ENCODE measurements at regions not wholly inside any gene's neighbourhood (a gene's known extent, or its start where the extent isn't known, plus 50 kb on each side); places are given as distances from the start of the nearest gene placed in this dataset.

DNA sequence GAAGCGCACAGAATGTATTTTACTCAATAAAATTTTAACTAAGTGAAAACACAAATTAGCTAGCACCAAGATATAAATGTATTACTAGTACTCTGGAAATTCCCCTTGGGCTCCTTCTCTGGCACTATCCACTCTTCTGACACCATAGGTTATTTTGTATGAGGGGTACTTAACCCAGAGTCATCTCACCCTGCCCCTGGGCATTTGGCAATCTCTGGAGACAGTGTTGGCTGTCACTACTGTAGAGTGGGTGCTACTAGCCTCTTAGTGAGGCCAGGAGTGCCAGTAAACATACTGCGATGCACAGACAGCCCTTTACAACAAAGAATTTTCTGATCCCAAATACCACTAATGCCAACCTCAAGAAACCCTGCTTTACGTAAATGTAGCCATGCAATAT, 246.3 kb upstream of the KBTBD8 start:
- DNase-seq, result no peak

DNA sequence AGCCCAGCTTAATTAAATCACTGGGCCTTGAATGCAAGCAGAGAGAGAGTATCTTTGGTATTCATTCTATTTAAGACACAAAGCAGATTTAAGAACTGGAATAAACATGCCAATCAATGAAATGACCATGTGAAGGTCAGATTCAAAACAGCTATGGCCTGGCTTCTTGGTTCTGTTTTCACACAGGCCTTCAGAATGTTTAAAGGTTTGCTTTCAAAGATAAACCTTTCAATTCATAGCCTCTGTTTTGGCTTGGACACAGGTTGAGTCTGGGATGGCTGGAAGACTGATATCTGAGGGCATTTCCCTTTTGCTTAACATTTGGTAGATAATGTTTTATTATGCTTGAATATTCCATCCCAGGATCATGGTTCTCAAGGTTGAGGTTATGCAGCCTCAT, 244.4 kb upstream of the KBTBD8 start:
- no peak for DNase-seq

DNA sequence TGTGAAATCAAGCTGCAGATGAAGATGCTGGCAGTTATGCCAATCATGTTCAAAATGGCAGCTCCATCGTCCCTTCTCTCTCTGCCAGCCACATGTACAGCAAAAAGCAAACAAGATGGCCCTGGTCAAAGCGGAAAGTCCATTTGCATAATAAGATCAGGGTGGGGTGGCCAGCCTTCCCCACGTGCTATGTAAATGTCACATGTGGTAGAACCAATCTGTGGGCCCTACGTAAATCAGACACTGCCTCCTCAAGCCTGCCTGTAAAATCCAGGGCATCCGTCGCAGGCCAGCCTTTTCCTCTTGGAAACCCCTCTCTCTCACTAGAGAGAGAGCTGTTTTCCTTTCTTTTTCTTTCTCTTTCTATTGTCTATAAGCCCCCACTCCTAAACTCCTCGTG, 243.5 kb upstream of the KBTBD8 start:
- DNase-seq, result no peak

DNA sequence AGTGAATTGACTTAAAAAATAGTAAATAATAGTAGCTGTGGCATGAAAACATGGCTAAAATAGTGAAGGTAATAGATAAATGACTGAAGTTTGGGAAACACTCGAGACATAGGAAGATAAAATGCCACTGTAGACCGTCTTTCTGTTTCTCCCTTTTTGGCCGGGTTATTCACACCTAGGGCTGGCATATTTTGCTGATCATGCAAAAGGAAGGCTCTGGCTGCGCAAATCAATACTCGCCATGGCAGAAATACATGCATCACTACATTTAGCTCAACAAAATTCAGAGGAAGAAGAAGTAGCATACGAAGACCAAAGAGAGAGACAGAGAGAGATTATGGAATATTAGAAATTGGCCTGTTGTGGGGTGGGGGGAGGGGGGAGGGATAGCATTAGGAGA, 242.2 kb upstream of the KBTBD8 start:
- DNase-seq, result no peak

DNA sequence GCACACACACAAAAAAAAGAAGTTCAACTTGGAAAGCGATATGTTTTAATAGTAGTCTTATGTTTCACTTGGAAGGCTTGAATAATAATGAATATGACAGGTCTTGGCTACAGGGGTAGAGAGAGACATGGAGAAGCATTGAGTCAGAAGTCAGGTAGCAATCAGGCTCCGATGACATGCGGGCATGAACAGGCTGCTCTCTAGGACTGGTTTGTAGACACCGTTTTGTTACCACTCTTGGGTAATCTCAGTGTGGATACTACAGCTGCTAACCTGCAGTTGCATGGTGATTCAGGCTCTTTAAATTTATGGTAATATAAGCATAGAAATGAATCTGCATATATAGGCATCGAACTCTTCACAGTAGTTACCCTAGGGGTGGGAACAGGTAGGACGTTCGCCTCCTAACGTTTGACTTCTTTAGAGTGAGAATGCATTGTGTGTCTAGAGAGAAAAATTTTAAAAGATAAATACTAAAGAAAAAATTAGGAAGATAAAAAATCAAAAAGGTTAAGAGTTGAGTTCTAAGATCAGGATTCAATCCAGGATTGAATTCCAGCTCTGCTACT, 241.6 kb upstream of the KBTBD8 start:
- DNase-seq, result no peak

DNA sequence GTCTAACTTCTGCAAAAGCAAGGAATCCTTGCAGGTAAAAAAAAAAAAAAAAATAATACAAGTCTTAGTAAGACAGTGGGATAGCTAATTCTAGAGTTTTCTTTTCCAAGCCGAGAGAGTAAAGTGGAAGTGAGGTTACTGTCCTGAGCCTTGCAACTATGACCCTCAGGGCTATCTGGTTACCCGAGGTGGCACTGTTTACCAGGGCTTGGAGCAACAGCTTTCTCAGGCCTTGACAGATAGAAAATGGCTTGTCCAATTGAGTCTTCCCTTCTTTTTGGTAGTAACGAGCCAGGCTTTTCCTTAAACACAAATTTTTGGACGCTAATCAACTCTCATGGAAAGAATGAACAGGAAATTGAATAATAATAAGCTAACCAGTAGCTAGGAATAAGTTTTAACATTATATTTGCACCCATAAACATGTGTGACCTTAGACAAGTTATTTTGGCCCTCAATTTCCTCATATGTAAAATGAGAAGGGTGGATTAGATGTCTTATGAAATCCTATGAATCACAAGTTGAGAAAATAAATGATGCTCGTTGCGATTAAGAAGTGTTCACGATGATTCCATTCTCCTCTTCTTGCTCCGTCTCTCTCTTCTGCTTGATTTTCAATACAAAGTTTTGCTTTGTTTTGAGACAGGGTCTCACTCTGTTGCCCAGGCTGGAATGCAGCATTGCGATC, 236.9 kb upstream of the KBTBD8 start:
- DNase-seq, result no peak

DNA sequence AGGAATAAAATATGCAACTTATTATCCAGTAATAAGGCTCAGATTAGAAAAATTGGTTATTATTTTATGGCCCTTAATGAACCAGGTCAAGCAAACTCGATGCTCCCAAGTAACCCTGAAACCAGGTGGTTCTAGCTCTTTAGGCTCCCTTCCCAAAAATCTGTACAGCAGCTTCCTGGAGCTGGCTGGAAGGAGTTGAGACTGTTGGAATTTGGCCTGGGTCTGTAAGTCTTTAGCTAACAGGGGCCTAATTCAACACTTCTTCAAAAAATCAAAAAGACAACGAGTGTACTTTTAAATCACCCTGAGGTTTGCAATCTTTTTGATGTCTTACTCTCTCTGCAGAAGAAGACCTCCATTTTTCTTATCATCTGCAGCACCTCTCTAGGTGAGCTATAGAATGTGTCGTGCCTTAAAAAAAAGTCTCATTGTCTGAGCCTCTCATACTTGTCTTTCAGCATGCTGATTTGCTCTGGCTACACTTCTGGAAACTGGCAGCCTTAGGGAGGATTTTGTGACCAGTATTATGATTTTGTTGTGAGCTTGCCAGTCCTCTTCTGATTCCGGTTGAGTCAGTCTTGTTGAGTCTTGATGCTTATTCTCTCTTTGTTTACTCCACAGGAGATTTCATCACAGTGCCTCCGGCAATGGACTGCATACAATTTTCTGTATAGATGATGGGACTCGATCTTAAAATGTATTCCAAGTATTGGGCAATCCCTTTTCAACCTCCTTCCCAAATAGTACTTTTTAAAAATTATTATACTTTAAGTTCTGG, 235.0 kb upstream of the KBTBD8 start:
- no peak for DNase-seq

DNA sequence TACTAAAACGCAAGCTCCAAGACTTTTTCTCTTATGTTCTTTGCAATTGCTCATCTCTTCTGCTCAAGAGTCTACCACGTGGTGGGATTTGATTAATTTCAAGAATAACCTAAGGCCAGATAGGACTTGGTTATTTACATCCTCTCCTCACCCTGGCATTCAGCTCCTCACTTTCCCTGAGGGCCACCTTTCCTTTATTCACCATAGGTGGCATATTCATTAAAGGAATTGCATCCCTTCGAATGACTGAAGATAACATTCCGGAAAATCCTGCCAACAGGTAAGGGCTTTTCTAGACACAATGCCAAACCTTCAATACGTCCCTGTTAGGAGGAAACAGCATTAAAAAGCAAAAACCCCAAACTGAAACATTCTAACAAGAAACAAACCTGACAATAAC, 220.0 kb upstream of the KBTBD8 start:
- no peak for DNase-seq

DNA sequence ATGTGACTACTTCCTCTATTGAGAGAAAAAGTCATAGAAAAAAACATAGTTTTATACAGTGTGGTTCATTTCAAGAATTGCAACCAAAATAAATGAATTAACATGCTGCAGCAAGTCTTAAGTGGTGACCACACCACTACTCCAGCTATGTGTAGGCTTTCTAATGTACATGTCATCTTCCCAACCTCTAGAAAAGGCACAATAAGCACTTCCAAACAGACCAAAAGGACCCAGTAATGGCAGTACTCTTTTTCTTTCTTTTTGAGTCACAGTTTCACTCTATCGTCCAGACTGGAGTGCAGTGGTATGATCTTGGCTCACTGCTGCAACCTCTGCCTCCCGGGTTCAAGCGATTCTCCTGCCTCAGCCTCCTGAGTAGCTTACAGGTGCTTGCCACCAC, 219.3 kb upstream of the KBTBD8 start:
- no peak for DNase-seq

DNA sequence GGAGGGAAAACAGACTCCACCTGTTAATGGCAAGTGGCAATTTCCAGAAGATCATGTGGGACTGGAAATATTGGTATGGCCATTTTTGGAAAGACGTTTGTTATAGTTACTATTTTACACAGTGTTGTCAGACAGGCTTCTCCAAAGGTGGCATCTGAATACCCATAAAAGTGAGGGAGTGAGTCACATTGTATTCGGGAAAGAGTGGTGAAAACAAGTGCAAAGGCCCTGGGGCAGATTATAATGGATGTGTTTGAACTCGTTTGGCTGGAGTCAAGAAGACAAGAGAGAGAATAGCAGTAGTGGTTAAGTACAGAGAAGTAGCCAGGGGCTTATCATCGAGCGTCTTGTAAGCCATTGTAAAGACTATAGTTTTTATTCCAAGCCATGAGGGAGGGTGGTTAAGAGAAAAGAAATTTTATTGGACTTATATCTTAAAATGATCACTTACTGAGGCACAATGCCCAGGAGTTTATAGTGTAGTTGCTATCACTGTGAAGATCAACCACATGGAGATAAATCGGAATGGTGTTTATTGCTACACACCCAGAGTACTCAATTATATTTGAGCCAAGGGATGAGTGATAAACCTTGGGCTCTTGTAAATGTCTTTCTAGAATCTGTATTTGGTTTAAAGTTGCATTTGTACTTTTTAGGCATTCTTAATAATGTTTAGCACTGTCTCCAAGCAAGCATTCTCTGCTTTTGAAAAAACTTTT, 212.8 kb upstream of the KBTBD8 start:
- no peak for DNase-seq

DNA sequence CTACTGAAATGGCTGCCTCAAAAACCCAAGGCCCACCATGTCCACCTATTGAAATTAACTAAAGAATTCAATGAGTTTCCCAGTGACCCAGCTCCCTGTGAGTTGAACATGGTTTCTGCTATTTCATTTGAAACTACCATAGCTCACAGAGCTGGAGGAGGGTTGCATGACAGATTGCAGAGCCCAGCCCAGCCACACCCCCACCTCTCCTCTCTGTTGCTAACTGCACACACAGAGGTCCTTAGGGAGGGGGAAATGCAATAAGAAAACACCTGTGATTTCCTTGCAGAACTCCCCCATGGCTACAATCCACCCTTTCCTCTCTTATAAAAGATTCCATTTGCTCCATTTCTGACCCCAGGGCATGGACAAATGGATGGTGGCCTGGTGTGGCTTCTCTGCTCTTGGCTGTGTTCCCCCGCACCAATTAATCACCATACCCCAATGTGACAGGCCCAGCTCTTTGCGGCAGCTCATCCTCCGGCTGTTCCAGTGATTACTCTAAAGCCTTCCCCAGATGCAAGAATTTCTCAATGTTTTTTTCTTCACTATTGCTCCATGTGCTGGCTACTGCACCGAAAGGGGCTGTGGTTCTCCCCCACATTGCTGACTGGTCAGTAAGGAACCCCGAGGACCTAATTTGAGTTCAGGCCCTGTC, 208.4 kb upstream of the KBTBD8 start:
- no peak for DNase-seq

DNA sequence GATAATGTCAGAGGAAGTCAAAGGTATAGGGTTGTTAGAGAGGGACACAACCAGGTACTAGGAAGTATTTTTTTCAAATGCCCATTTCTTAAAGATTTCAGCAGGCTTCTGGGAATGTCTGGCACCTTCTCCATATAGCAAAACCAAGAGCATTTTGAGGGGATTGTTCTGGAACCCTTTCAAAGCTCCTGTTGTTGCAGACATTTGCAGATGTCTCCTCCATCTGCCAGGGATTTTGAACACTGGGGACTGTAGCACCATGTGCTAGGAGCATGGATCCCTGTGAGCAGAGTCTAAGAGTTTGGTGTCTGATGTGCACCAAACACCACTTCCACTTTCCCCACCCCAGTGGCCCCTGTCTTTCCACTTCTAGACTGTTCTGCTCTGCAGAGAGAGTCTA, 206.0 kb upstream of the KBTBD8 start:
- DNase-seq, result no peak

DNA sequence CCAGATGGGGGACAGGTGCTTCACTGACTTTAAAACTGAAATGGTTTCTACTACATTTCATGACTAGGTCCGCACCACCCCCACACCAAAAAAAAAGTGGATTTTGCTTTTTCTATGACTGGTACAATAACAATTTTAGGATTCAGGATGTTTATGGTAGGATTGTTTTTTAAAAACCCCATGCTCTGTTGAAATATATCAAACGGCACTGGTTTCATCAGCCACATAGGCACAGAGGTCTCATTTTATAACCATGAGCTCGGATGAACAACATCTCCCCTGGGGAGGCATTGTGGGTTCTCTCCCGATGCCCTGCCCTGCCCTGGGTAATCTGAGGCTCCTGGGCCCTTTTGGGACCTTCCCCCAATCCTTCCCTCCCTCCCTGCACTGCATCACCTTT, 202.7 kb upstream of the KBTBD8 start:
- no peak for DNase-seq

DNA sequence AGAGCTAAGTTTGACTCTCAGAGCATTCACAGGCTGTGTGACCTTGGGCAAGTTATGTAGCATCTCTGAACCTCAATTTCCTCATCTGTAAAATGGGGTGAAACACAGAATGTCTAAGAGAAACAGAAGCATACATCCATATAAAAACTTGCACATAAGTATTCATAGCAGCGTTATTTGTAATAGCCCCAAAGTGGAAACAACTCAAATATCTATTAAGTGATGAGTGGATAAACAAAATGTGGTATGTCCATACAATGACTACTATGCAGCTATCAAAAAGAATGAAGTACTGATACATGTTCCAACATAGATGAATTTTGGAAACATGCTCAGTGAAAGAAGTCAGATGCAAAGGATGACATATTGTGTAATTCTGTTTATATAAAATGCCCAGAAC, 201.8 kb upstream of the KBTBD8 start:
- DNase-seq, result no peak

DNA sequence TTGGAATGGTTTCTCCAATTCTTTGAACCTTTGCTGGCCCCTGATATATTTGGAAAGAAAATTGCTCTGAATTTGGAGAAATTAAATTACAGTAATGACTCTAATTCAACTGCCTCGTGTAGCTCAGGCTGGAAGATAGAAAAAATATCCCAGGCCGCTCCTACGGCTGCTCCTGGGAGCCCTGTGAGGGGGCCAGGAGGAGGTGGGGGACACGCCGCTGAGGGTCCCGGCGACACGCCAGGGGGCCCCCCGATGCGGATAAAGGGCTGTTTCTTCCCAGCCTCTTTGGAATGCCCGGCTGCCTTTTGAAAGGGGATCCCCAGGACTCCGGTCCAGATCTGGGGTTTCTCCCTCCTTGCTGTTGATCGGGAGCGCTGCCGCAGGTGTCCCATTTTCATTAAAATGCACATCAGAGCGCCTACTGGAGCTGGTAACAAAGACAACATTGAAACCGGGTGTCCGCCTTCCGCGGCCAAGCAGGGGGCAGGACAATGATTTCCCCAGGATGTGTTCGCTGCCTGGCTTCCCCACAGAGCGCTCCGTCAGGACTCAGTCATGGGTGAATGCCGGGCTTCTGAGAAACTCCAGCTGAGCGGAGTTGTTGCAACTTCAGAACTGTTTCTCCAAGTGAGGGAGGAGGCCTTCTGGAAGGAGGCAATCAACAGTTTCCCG, 200.1 kb upstream of the KBTBD8 start:
- DNase-seq, result no peak

DNA sequence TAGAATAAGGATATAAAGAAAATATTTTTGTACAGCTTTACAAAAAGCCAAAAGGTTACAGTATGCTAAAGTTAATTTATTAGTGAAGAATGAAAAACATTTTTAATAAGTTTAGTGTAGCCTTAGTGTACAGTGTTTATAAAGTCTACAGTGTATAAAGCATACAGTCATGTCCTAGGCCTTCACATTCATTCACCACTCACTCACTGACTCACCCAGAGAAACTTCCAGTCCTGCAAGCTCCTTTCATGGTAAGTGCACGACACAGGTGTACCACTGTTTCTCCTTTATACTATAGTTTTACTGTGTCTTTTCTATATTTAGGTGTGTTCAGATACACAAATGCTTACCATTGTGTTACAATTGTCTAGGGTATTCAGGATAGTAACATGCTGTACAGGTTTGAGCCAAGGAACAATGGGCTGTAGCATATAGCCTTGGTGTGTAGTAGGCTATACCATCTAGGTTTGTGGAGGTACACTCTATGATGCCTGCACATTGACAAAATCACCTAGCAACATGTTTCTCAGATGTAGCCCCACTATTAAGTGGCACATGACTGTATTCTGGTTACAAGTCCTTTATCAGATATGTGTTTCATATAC, 197.1 kb upstream of the KBTBD8 start:
- no peak for DNase-seq

DNA sequence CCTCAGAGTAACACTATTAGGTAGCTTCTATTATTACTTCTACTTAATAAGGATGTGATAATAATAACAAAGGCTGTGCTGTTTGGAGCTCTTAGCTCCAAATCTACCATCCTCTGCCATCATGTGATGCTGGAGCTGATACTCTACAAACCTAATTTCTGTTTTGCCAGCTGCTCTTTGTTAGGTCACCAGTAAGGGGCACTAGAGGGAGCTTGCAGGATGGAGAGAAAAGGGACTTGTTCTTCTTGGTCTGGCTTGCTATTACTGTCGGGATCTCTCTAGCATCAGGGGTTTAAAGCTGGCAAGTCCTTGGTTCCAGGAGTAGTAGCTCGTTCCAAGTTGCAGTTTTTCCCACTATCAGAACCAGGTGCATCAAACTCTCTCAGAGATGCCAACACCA, 194.9 kb upstream of the KBTBD8 start:
- no peak for DNase-seq

DNA sequence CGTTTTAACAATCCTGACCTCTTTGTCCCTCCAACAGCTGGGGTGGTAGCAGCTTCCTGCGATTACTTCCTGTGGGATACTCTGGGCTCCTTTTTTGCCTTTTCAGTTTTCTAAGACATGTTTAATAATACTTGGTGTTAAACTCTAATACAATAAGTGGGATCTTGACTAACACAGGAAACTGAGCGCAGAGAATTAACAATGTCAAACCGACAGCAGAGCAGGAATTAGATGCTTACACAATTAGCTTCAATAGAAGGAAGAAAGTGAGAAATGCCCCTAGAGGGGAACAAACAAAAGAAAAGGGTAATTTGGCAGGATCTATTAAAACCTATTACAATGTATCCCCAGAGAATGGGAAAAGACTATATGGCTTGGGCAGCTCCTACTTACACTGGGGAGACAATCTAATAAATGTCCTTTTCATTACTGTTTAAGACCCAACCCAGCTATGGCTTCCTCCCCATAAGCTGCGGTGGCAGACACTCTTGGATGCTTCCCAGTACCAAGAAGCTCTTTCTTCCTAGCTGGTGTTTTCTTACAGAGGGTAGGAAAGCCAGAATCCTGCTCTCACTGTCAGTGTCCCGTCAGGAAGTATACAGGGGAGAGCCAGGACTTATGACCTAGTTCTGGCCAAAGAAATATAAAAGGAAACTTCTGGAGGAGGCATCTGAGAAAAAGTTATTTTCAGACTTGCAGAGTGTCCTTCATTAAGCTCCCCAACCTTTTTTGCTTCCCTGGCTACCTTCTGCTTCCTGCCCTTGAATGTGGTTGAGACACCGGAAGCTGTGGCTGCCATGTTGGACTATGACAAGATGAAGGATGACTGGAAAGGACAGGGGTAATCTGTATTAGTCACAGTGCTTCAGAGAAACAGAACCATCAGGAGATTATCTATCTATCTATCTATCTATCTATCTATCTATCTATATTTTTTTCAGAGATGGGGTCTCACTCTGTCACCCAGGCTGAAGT, 194.1 kb upstream of the KBTBD8 start:
- DNase-seq, result no peak

DNA sequence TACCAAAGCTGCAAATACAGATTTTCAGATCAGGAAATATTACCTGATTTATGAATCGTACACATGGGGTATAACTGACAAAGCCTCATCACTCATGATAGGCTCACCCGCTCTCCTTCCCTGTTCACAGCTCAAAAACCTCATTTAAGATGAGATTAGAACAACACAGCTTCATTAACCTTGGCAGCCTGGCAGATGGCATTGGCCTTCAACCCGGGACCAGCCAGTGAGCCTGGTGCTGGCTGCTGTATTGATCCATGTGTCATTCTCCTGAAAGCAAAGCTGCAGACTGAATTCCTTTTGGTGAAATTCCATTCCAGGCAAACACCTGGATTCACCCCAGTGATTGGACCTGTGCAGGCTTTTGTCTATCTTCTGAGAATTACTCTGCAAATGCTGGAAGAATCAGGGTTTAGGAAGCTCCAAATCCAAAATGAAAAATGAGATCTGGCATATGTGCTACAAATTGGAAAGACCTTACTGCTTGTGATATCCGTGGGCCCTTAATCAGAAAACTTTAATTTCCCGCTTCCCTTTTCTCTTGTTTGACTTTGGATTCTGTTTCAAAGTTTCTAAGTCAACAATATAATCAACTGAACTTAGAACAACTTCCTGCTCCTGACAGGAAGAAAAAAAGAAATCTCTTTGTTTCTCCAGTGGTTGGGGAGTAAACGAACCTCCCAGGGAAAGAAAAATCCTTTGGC, 189.1 kb upstream of the KBTBD8 start:
- no peak for DNase-seq

DNA sequence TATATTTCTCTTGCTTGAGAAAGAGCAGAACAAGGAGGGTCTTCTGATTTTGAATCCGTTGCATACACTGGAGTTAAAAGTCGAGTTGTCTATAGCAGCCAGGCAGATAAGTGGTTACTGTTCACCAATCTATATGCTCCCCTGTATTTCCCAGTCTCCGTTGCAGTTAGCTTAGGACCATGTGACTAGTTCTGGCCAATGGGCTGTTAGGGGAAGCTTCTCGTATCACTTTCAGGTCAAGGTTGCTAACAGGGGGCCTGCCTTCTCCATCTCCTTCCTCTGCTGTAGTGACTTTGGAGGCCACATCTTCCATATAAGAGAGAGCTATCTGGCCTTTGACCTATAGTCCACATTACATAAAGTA, 188.5 kb upstream of the KBTBD8 start:
- no peak for DNase-seq

Measured in RPMI8226 (cell line).